ENCODE measurements at regions not wholly inside any gene's neighbourhood (a gene's known extent, or its start where the extent isn't known, plus 50 kb on each side); places are given as distances from the start of the nearest gene placed in this dataset.

DNA sequence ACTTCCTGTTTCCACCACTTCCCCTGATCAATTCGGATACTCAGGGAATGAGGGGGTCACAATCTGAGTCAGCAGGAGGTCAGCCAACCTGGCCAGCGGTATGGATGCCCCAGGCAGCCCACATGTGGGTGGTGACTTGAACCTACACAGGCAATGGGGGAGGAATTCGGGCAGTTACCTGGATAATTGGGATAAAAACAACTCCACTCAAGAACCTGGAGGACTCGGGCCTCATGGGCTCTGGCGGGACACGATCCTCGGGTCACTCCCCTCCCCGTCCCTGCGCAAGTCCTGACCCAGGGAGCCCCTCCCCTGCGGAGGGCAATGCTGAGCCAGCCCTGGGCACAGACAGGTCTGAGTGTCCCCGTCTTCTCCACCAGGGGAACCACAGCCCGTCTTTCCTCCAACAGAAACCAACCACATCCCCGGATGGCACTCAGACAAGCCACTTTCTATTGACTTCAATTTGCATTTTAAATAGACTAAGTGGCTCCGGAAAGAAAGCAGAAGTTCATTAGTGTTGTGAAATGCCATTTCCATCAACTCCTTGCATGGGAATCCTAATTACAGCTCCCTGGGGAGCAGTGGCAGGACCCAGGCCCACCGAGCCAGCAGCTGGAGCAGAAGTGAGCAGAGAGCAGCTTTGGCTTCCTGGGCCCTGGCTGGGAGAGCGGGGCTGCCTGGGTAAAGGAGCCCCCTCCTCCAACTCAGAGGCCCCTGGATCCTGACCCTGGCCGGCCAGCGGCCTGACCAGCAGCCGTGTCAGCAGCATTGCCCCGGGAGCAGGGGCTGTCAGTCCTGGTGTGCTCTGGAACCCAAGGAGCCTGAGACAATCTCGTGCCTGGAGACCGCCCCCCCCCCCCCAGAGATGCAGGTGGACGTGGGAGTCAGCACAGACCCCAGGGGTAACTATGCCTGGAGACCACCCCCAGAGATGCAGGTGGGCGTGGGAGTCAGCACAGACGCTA, 374.1 kb downstream of the ADGRD1 start (continued):
- TF ChIP-seq, protein P1, sequence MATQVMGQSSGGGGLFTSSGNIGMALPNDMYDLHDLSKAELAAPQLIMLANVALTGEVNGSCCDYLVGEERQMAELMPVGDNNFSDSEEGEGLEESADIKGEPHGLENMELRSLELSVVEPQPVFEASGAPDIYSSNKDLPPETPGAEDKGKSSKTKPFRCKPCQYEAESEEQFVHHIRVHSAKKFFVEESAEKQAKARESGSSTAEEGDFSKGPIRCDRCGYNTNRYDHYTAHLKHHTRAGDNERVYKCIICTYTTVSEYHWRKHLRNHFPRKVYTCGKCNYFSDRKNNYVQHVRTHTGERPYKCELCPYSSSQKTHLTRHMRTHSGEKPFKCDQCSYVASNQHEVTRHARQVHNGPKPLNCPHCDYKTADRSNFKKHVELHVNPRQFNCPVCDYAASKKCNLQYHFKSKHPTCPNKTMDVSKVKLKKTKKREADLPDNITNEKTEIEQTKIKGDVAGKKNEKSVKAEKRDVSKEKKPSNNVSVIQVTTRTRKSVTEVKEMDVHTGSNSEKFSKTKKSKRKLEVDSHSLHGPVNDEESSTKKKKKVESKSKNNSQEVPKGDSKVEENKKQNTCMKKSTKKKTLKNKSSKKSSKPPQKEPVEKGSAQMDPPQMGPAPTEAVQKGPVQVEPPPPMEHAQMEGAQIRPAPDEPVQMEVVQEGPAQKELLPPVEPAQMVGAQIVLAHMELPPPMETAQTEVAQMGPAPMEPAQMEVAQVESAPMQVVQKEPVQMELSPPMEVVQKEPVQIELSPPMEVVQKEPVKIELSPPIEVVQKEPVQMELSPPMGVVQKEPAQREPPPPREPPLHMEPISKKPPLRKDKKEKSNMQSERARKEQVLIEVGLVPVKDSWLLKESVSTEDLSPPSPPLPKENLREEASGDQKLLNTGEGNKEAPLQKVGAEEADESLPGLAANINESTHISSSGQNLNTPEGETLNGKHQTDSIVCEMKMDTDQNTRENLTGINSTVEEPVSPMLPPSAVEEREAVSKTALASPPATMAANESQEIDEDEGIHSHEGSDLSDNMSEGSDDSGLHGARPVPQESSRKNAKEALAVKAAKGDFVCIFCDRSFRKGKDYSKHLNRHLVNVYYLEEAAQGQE (IDR thresholded peaks at IDR 0.05; ENCODE audit: borderline replicate concordance): peak; percentile 27; the same call in 1 of the 2 replicates
- TF ChIP-seq, protein P1 (CRISPR knock-in tag; IDR thresholded peaks at IDR 0.05; ENCODE audit: low read depth): no peak
- TF ChIP-seq, protein P2, sequence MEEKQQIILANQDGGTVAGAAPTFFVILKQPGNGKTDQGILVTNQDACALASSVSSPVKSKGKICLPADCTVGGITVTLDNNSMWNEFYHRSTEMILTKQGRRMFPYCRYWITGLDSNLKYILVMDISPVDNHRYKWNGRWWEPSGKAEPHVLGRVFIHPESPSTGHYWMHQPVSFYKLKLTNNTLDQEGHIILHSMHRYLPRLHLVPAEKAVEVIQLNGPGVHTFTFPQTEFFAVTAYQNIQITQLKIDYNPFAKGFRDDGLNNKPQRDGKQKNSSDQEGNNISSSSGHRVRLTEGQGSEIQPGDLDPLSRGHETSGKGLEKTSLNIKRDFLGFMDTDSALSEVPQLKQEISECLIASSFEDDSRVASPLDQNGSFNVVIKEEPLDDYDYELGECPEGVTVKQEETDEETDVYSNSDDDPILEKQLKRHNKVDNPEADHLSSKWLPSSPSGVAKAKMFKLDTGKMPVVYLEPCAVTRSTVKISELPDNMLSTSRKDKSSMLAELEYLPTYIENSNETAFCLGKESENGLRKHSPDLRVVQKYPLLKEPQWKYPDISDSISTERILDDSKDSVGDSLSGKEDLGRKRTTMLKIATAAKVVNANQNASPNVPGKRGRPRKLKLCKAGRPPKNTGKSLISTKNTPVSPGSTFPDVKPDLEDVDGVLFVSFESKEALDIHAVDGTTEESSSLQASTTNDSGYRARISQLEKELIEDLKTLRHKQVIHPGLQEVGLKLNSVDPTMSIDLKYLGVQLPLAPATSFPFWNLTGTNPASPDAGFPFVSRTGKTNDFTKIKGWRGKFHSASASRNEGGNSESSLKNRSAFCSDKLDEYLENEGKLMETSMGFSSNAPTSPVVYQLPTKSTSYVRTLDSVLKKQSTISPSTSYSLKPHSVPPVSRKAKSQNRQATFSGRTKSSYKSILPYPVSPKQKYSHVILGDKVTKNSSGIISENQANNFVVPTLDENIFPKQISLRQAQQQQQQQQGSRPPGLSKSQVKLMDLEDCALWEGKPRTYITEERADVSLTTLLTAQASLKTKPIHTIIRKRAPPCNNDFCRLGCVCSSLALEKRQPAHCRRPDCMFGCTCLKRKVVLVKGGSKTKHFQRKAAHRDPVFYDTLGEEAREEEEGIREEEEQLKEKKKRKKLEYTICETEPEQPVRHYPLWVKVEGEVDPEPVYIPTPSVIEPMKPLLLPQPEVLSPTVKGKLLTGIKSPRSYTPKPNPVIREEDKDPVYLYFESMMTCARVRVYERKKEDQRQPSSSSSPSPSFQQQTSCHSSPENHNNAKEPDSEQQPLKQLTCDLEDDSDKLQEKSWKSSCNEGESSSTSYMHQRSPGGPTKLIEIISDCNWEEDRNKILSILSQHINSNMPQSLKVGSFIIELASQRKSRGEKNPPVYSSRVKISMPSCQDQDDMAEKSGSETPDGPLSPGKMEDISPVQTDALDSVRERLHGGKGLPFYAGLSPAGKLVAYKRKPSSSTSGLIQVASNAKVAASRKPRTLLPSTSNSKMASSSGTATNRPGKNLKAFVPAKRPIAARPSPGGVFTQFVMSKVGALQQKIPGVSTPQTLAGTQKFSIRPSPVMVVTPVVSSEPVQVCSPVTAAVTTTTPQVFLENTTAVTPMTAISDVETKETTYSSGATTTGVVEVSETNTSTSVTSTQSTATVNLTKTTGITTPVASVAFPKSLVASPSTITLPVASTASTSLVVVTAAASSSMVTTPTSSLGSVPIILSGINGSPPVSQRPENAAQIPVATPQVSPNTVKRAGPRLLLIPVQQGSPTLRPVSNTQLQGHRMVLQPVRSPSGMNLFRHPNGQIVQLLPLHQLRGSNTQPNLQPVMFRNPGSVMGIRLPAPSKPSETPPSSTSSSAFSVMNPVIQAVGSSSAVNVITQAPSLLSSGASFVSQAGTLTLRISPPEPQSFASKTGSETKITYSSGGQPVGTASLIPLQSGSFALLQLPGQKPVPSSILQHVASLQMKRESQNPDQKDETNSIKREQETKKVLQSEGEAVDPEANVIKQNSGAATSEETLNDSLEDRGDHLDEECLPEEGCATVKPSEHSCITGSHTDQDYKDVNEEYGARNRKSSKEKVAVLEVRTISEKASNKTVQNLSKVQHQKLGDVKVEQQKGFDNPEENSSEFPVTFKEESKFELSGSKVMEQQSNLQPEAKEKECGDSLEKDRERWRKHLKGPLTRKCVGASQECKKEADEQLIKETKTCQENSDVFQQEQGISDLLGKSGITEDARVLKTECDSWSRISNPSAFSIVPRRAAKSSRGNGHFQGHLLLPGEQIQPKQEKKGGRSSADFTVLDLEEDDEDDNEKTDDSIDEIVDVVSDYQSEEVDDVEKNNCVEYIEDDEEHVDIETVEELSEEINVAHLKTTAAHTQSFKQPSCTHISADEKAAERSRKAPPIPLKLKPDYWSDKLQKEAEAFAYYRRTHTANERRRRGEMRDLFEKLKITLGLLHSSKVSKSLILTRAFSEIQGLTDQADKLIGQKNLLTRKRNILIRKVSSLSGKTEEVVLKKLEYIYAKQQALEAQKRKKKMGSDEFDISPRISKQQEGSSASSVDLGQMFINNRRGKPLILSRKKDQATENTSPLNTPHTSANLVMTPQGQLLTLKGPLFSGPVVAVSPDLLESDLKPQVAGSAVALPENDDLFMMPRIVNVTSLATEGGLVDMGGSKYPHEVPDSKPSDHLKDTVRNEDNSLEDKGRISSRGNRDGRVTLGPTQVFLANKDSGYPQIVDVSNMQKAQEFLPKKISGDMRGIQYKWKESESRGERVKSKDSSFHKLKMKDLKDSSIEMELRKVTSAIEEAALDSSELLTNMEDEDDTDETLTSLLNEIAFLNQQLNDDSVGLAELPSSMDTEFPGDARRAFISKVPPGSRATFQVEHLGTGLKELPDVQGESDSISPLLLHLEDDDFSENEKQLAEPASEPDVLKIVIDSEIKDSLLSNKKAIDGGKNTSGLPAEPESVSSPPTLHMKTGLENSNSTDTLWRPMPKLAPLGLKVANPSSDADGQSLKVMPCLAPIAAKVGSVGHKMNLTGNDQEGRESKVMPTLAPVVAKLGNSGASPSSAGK (IDR thresholded peaks at IDR 0.05): no peak
- TF ChIP-seq POU5F1 (IDR thresholded peaks at IDR 0.05; ENCODE audit: borderline replicate concordance, low read depth, low read length, partially characterized antibody): no peak
- no peak for TF ChIP-seq FOXJ3 (CRISPR knock-in tag; IDR thresholded peaks at IDR 0.05)
- TF ChIP-seq SMARCB1 (IDR thresholded peaks at IDR 0.05; ENCODE audit: insufficient read length, low read depth): no peak
- TF ChIP-seq KAT7 (CRISPR knock-in tag; IDR thresholded peaks at IDR 0.05; ENCODE audit: borderline replicate concordance): no peak
